ENCODE measurements at regions not wholly inside any gene's neighbourhood (a gene's known extent, or its start where the extent isn't known, plus 50 kb on each side); places are given as distances from the start of the nearest gene placed in this dataset.

DNA sequence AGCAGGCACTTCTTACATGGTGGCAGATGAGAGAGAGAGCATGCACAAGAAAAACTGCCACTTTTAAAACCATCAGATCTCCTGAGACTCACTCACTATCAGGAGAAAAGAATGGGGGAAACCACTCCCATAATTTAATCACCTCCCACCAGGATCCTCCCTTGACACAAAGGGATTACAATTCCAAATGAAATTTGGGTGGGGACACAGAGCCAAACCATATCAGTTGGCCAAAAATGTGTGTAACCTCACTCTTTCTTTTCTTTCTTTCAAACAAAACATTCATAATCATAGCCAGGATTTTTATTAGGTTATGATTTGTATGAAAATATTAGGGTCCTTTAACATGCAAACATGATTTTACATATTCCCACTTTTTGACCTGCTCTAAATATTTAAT, 222.1 kb downstream of the PCDH18 start:
- DNase-seq, result no peak

DNA sequence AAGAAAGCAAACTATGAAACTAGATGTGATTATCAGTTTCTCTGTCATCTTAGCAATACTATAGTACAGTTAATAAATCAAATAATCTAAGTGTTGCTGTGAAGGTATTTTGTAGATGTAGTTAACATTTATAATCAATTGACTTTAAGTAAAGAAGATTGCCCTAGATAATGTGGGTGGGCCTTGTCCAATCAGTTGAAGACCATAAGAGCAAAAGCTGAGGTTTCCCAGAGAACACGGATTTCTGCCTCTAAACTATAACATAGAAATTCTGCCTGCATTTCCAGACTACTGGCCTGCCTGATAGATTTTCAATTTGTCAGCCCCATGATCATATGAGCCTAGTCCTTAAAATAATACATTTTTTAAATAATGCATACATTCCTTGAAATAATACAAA, 222.9 kb downstream of the PCDH18 start:
- no peak for DNase-seq

DNA sequence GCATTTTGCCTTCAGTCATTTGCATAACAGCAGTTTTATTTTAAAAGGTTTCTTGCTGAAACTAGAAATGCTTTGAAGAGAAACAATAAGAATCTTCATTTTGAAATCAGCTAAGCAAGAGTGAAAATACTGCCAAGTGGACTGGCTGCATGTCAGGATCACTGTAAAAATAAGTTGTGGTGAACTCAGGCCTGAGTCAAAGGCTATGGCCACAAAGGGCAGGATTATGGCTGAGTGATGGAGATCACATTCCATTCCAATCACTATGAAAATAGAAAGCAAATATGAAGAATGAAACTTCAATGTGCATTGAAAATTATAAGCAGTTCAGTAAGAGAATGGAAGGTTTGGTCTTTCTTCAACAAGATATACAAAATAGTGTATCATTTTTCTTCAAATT, 224.5 kb downstream of the PCDH18 start:
- no peak for DNase-seq

DNA sequence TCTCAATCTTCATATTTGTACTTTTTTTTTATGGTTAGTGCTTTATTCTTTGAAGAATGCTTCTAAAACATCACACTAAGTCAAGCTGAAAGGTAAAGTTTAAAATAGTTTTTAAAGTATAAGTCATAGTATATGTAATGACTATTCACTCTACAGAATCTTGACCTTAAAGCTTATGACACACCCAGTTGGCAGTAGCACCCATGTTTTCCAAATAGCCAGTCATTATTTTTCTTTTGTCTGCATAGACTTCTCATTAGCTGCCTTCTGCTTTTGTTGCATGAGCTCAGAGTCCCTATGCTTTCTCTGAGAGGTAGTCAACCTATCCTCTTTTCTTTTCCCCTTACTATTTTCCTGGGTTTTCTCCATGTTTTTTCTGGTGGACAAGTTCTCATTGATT, 231.5 kb downstream of the PCDH18 start:
- no peak for DNase-seq

DNA sequence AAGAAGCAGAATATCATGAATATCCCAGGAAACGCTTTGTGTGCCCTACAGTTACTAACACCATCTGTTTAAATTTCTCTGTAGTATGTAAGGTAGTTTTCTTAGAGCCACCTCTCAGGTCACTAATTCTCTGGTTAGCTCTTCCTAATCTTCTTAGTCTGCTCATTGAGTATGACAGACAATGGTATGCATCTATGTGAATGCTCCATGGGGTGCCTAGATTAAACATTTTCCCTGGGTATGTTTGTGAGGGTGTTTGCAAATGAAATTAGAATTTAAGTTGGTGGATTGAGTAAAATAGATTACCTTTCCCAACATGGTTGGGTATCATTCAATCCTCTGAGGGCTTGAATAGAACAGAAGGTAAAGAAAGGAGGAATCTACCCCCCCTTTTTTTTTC, 233.0 kb downstream of the PCDH18 start:
- no peak for DNase-seq

DNA sequence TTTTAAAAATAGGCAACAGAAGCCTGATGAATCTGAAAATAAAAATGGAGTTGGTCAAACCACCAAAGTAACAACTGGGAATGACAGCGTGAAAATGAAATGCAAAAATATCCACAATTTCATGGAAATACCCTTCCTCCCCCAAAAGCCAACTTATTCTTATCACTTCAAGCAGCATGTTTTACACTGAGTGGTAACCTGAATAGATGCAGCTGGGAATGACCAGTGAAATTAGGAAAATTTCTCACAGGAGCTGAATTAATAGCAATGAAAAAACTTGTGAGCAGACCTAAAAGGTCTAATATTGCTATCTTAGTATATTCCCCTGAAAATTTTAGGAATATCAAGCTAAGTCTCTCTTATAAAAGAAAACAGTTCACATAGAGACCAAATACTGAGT, 239.0 kb downstream of the PCDH18 start:
- no peak for DNase-seq

DNA sequence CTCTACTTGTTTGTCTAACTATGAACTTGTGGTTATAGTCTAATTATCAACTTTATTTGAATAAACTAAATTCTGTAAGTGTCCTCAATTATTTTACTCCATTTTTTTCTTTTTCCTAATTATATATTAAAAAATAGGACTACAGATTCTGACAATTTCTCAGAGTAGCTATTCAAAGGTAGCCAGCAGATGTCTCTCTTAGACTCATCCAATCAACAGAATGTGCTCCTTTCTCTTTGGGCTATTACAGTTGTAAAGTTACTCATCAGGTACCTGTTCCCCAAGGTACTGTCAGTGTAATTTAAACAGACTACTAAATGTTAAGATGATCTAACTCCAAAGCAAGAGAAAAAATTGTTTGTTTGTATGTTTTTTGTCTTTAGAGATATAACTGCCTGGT, 248.6 kb downstream of the PCDH18 start:
- no peak for DNase-seq

DNA sequence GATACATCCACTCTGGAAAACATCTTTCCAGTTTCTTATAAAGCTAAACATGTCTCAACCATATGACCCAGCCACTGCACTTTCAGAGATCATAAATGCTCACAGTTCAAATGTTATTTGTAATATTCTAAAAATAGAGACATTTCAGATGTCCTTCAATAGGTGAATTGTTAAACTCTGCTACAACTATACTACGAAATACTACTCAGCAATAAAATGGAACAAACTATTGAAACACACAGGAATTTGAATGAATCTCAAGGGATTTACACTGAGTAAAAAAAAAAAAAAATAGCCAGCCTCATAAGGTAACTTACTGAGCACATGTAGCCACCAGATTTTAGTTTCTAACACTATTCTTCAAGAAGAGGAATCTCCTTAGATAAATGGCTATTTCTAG, 253.9 kb downstream of the PCDH18 start:
- DNase-seq, result no peak

DNA sequence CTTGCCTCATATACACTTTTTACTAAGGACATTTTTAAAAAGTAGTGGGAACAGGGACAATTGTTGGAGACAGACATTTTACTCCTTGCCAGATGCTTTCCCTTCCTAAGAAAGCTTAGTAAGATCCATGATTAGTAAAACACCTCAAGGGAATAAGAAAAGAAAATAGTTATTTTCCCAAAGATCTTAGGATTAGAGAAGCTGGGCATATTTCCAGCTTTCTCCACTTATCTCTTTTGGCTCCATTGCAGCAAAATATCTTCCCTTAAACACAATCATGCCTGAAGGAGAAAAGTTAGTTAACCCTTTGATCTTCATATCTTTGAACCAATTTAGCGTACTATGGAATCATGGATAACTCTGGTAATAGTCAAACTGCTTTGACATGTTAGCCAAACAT, 257.9 kb downstream of the PCDH18 start:
- no peak for DNase-seq

DNA sequence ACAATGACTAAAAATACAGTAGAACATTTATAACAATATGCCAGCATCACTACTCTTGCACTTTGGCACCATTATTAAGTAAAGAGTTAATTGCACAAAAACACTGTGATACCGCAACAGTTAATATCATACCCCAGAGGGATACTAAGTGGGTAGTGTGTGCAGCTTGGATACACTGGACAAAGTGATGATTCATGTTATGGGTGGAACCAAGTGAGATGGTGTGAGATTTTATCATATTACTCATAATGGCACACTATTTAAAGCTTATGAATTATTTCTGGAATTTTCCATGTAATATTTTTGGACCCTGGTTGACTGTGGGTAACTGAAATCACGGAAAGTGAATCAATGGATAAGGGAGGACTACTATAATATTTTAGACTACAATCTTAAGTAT, 265.3 kb downstream of the PCDH18 start:
- no peak for DNase-seq

DNA sequence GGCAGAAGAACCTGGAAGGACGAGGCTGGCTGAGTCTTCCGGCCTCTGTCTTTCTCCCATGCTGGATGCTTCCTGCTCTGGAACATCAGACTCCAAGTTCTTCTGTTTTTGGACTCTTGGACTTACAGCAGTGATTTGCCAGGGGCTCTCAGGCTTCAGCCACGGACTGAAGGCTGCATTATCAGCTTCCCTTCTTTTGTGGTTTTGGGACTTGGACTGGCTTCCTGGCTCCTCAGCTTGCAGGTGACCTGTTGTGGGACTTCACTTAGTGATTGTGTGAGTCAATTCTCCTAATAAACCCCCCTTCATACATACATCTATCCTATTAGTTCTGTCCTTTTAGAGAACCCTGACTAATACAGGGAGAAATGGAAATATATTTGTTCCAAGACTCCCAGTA, 265.8 kb downstream of the PCDH18 start:
- no peak for DNase-seq

DNA sequence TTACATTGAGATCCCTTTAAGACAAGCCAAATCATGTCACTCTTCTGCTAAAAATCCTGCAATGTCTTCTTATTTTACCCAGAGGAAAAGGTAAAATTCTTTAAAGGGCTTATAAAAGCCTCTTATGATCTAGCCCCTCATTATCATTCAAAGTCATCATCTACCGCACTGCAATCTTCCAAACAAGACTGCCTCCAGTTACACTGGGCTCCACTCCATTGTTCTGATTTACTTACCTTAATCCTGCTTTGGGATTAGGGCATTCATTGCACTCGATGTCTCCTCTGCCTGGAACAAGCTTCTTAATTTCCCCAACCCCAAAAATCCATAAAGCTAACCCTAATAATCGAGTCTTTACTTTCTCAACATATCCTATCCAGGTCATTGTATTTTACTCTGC, 269.1 kb downstream of the PCDH18 start:
- no peak for DNase-seq

DNA sequence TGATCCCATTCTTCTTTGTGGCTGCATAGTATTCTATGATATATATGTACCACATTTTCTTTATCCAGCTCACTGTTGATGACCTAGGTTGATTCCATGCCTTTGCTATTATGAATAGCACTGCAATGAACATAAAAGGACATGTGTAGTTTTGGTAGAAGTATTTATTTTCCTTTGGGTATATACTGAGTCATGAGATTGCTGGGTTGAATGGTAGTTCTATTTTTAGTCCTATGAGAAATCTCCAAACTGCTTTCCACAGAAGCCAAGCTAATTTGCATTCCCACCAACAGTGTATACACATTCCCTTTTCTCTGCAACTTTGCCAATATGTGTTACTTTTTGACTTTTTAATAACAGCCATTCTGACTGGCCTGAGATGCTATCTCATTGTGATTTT, 278.3 kb downstream of the PCDH18 start:
- no peak for DNase-seq

DNA sequence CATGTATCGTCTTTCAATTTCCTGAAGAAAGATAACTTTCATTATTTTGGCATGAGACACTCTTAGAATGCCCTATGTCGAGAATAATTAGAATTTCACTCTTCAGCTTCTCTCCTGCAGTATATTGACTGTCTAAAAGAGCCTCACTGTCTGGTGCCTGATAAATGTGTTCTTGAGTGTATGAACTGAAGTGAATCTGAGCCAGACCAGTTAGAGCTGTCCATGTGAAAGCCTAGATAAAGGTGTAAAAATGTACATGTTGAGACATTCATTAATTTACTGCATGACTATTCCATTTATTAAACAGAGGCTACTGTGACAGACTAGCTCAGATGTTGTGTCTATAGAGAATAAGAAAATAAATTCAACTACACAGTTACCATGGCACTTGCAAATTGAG, 283.2 kb downstream of the PCDH18 start:
- no peak for DNase-seq

DNA sequence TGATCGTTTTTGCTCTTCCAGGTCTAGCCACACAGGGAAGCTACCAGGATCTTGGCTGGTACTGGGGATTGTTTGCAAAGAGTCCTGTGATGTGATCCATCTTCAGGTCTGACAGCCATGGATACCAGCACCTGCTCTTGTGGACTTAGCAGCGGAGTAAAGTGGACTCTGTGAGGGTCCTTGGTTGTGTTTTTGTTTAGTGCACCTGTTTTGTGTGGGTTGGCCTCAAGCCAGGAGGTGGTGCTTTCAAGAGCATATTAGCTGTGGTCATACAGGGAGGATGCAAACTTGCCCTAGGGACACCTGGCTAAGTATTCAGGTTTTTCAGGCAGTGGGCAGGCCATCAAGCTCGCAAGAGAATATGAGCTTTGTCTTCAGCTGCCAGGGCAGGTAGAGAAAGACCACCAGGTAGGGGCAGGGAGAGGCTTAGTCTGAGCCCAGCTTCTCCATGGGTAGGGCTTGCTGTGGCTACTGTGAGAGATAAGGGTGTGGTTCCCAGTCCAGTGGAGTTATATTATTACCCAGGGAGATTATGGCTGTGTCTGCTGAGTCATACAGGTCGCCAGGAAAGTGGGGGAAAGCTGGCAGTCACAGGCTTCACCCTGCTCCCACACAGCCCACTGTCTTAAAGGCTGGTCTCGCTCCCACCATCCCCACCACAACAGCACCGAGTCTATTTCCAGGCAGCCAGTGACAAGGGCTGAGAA, 293.7 kb downstream of the PCDH18 start:
- peak; percentile 96 for DNase-seq

DNA sequence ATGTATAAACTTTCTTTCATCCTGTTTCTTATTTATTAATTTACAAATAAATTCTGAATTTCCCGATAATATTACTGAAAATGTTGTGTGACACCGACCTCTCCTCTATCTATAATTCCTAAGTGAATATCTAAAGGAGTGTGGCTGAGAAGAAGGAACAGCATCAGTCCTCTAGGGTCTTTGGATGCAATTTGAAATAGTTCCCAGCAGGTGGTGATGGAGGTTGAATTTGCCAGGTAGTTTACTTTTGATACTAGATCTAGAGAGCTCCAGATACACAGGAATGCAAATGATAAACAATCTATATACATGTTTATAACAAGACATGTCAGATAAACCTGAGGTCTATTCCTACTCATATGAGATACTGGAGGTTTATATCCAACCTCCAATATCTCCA, 305.4 kb downstream of the PCDH18 start:
- DNase-seq, result no peak

DNA sequence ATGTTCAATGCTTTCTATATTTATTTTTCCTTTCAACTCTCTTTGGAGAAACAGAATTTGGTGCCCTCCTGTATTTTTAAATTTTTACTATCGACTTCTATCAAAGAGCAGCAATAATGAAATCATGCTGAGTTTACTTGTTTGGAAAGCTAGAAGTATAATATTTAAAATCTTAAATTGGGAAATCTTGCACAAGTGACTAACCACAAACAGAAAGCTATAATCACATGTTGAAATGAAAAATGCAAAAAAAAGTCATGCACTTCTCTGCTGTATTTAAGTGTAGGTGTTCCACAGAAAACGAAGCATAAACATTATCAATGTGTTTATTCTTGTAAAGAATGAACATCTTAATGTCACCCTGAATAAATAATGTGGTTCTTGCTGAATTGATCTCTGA, 306.1 kb downstream of the PCDH18 start:
- no peak for DNase-seq

DNA sequence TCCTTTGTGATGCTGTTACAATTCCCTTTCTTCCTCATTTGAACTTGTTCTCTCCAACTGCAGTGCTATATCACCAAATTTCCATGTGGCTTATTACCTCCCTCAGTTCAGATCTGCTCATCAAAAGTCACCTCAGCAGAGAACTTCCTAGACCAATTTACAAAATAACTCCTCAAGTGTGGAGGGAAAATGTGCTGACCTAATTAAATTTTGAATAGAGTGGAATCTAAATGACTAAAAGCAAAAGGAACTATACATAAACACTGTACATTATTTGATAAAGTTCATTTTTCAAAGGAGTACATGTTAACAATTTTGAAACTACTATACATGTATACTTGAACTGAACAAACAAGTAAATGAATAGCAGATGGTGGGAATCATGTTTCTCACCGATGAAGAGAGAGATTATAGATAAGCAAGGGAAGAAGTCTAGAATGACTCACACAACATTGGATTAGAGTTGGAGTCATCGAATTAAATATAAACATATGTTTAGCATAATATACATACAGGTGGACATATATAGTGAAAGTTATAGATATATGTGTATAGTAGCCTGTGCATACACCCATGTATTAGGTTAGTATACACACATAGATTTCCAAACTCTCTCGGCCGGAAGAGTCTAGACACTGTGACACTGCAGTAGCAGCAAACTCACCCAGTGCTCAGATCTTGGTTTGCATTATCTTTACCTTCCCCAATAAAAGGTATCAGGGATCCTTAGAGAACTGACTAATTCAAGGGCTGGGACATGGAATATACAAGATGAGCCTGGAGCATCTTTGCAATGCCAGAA, 318.7 kb downstream of the PCDH18 start:
- no peak for DNase-seq

DNA sequence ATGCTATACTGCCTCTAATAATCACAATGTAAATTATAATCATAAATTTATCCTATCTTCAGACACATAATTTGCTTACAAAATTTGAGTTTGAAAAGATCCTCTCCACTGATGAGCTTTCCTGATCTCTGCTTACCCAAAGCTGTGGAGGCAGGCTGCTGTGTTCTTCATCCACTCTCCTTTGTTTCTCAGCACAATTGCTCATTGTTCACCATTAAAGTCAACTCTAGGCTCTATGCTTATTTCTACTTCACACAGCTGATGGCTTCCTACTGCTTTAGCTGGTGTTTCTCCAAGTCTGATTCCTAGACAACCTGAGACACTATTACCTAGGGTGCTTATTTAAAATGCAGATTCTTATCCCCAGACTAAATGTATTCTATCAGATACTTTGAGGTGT, 319.7 kb downstream of the PCDH18 start:
- no peak for DNase-seq

DNA sequence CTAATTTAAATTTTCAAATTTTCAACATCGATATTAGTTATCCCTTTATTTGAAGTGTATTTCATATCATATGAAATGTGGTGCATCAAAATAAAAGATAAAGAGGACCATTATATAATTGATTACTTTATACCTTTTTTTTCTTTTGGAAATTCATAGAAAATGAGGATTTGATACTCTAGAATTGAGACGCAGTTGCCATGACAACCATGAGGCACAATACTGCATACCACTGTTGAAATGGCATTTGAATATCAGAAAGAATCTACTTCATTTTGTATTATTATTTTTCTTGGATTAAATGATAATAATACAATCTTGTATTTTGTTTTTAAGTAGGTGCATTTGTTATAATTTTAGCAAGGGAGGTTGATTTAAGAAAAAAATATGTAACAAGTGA, 323.1 kb downstream of the PCDH18 start:
- no peak for DNase-seq

DNA sequence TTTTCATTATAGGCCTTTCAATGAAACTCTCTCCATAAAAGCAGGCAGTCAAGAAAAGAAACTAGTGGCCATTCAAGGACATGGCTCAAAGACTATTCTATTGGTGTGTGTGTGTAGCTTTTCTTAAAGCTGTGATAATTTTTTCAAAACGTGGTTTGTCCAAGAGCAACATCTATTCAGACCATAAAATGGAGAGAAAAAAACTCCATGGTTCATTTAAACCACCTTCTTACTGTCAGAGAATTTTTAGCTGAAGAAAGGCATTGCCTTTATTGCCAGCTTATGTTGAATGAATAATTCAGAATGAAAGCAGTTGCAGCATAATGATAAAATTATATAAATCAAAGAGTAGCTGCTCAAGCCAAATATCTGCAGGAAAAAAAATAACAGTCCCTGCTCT, 325.5 kb downstream of the PCDH18 start:
- DNase-seq, result no peak

DNA sequence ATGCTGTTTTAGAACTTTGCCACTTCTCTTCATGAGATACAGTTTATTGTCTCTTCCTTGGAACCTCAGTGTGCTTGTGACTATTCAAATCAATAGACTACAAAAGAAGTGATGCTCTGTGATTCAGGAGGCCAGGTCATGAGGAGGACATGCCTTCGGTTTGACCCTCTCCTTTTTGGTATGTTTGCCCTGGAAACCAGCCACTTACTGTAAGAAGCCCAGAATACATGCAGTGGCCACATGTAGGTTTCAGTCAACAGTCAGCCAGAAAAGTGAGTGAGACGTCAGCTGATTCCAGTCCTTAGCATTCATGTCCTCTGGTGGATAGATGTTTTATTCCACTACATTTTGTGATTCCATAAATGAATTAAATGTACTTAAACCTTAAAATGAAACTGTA, 328.7 kb downstream of the PCDH18 start:
- no peak for DNase-seq

DNA sequence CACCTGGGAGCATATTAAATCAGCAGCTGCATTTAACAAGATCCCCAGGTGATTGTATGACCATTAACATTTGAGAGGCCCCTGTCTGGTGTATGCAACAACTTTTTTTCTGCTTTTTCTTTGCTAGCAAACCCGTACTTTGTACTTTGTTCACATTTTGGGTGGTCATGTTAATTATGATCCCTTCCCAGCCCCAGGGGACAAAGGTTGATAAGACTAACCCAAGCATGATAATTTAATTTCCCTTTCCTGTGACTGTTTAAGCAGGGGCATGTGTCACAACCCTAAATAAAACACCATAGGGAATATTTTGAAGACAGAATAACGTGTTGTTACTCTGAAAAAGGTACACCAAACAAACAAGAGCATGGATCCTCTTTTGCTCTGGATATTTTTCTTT, 332.0 kb downstream of the PCDH18 start:
- no peak for DNase-seq

DNA sequence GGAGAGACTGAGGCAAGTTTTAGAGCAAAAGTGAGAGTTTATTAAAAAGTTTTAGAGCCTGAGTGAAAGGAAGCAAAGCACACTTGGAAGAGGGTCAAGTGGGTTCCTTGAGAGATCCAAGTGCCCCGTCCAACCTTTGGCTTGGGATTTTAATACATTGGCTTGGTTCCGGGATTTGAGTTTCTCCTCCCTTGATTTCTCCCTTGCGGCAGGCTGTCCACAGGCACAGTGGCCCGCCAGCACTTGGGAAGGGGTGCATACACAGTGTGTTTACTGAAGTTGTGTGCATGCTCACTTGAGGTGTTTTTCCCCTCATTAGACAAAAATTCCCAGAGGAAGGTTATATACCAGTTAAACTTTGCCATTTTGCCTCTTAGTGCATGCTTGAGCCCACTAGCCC, 333.5 kb downstream of the PCDH18 start:
- no peak for DNase-seq

DNA sequence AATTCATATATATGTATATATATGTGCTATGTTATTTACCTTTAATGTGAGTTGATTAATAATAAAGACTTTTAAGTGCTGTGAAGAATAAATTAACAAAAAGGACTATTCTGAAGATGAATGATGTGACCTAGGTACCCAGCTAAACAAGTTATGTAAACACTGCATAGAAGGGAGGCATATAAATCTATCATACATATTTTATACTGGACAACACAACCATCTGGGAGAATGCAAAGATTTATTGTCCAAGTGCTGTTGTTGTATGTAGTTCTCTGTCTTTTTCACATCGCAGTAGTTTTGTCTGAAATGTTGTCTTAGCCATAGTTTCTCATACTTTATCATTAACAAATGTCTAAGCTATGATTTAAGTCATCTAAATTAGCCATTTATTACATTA, 337.6 kb downstream of the PCDH18 start:
- DNase-seq, result no peak
